ENCODE measurements at regions not wholly inside any gene's neighbourhood (a gene's known extent, or its start where the extent isn't known, plus 50 kb on each side); places are given as distances from the start of the nearest gene placed in this dataset.

GRCh38 chr5:42982107-42982622, 58.0 kb downstream of the ANXA2R start:
- TF ChIP-seq POLR2A (IDR thresholded peaks at IDR 0.05; ENCODE audit: low read depth, low read length) = no peak
- no peak for TF ChIP-seq POLR2AphosphoS5 (IDR thresholded peaks at IDR 0.05; ENCODE audit: low read depth, low read length)
- no peak for TF ChIP-seq TAF1 (IDR thresholded peaks at IDR 0.05; ENCODE audit: low read depth, low read length)
- no peak for TF ChIP-seq SPI1 (IDR thresholded peaks at IDR 0.05; ENCODE audit: low read depth, low read length)
